Activated CD8-positive, alpha-beta memory T cell treated with anti-CD3 and anti-CD28 coated beads, Interleukin-2, amount 10 ng/mL, durations not matched to agents 7 days and 5 days (primary cell): ENCODE measurements at regions not wholly inside any gene's neighbourhood (a gene's known extent, or its start where the extent isn't known, plus 50 kb on each side); places are given as distances from the start of the nearest gene placed in this dataset.
"Not testable (repeated sequence)": the region's sequence is repeated elsewhere in the genome, so short reads cannot be mapped to it uniquely, and the experiment has no call there.

ENCODE experiments used
- ATAC-seq: fragments of 150-1000 bp; cut with Tn5 transposase; one replicate; pipeline ENCODE4 v1.10.0; 2021; ENCODE audit warnings: moderate library complexity
- CTCF ChIA-PET: fragments of 350-600 bp; sonication (Branson Sonifier 250); formaldehyde crosslinking; loops from one replicate; lab custom pipeline; 2021; ENCODE audit warnings: antibody characterized with exemption; lab: Charles Lee
- DNase-seq: peaks from one replicate; pipeline ENCODE4 v3.0.0-alpha.2; 2020
- H3K27ac Mint-ChIP-seq: one replicate; pipeline ENCODE4 v1.8.0; 2021; ENCODE audit warnings: mild to moderate bottlenecking, mixed read lengths
- H3K27me3 Mint-ChIP-seq: one replicate; pipeline ENCODE4 v1.8.0; 2021; ENCODE audit warnings: mixed read lengths
- H3K36me3 Mint-ChIP-seq: one replicate; pipeline ENCODE4 v1.8.0; 2021; ENCODE audit warnings: mild to moderate bottlenecking, mixed read lengths
- H3K4me1 Mint-ChIP-seq: one replicate; pipeline ENCODE4 v1.8.0; 2021; ENCODE audit warnings: mixed read lengths
- H3K4me3 Mint-ChIP-seq: one replicate; pipeline ENCODE4 v1.8.0; 2021; ENCODE audit warnings: mild to moderate bottlenecking, moderate library complexity, mixed read lengths
- H3K9me3 Mint-ChIP-seq: one replicate; pipeline ENCODE4 v1.8.0; 2022; ENCODE audit warnings: low read depth, mixed read lengths

GRCh38 chr2:35116151-35116550 lies 1239.4 kb upstream of the CRIM1 start:
- Mint-ChIP-seq H3K27ac (no peak overlapping the region), H3K9me3 (no peaks in the 10 kb centered on the region), H3K4me3 (no peak overlapping the region), H3K36me3 (no peaks in the 10 kb centered on the region), H3K27me3 (no peaks in the 10 kb centered on the region), H3K4me1 (no peaks in the 10 kb centered on the region)
- CTCF ChIA-PET: no interaction called here
- ATAC-seq (no peak), DNase-seq (no peak)

- no peaks in the 10 kb centered on the region for H3K27me3 Mint-ChIP-seq
- ATAC-seq: no peak
- no peak overlapping the region for H3K27ac Mint-ChIP-seq
- H3K9me3 Mint-ChIP-seq: no peaks in the 10 kb centered on the region
- no peaks in the 10 kb centered on the region for H3K4me1 Mint-ChIP-seq
- H3K4me3 Mint-ChIP-seq: no peak overlapping the region
- CTCF ChIA-PET: no interaction called here
- H3K36me3 Mint-ChIP-seq: no peaks in the 10 kb centered on the region
- no peak for DNase-seq
Measured at GRCh38 chr2:35114765-35115164, 1240.8 kb upstream of the CRIM1 start.

DNA sequence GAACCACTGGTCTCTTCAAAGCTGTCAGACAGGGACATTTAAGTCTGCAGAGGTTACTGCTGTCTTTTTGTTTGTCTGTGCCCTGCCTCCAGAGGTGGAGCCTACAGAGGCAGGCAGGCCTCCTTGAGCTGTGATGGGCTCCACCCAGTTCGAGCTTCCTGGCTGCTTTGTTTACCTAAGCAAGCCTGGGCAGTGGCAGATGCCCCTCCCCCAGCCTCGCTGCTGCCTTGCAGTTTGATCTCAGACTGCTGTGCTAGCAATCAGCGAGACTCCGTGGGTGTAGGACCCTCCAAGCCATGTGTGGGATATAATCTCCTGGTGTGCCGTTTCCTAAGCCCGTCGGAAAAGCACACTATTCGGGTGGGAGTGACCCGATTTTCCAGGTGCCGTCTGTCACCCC lies 1243.2 kb upstream of the CRIM1 start:
- CTCF ChIA-PET: not testable (repeated sequence)

DNA sequence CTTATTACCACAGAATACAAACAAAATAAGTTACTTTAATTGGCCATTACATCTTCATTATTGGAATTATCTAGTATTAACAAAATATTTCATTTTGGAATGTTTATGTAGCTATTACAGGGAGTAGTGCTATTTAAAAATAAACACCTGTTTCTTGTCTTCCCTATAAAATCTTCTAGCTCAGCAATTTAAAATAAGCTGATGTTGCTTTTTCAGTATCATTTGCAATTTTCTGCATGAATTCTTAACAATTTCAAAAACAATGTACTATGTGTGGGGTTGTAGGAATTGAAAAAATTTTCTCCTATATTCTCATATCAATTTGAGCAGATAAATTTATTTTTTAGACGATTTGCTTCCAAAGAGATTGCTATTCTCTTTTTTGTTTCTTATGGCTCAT lies 1251.3 kb upstream of the CRIM1 start:
- no peaks in the 10 kb centered on the region for H3K27me3 Mint-ChIP-seq
- no peak for DNase-seq
- H3K4me1 Mint-ChIP-seq: no peaks in the 10 kb centered on the region
- CTCF ChIA-PET: no interaction called here
- no peak for ATAC-seq
- no peak overlapping the region for H3K27ac Mint-ChIP-seq
- H3K36me3 Mint-ChIP-seq: no peaks in the 10 kb centered on the region
- no peak overlapping the region for H3K4me3 Mint-ChIP-seq
- no peaks in the 10 kb centered on the region for H3K9me3 Mint-ChIP-seq

More for the DNA sequence above, 1243.2 kb upstream of the CRIM1 start:
- not testable (repeated sequence) for ATAC-seq, H3K36me3 Mint-ChIP-seq, H3K4me1 Mint-ChIP-seq, H3K9me3 Mint-ChIP-seq, H3K4me3 Mint-ChIP-seq, H3K27ac Mint-ChIP-seq, H3K27me3 Mint-ChIP-seq, DNase-seq

DNA sequence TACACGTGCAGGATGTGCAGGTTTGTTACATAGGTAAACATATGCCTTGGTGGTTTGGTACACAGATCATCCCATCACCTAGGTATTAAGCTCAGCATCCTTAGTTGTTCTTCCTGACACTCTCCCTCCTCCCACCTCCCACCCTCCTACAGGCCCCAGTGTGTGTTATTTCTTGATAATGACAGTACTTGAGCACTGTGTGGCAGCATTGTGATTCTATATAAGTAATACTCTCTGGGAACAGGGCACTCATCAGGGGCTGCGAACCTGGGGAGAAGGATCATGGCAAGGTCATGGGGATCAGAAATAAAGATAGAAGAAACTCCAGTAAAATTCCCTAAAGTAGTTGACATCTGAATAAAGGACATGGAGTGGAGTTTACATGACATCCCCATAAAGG lies 1256.2 kb upstream of the CRIM1 start:
- no peak for ATAC-seq
- no peak for DNase-seq
- no peak overlapping the region for H3K4me3 Mint-ChIP-seq
- H3K36me3 Mint-ChIP-seq: no peaks in the 10 kb centered on the region
- H3K27me3 Mint-ChIP-seq: no peaks in the 10 kb centered on the region
- H3K4me1 Mint-ChIP-seq: no peaks in the 10 kb centered on the region
- no peaks in the 10 kb centered on the region for H3K9me3 Mint-ChIP-seq
- H3K27ac Mint-ChIP-seq: no peak overlapping the region
- CTCF ChIA-PET: no interaction called here

- no peaks in the 10 kb centered on the region for H3K4me1 Mint-ChIP-seq
- ATAC-seq: no peak
- peaks cover 2% of the 10 kb centered on the region for H3K9me3 Mint-ChIP-seq
Measured at GRCh38 chr2:35082072-35082471, 1273.5 kb upstream of the CRIM1 start.

GRCh38 chr2:35081622-35082015 lies 1274.0 kb upstream of the CRIM1 start:
- Mint-ChIP-seq H3K27me3 (no peaks in the 10 kb centered on the region), H3K36me3 (no peaks in the 10 kb centered on the region), H3K4me3 (no peak overlapping the region), H3K4me1 (no peaks in the 10 kb centered on the region), H3K9me3 (peaks cover 2% of the 10 kb centered on the region), H3K27ac (no peak overlapping the region)
- no peak for DNase-seq
- no peak for ATAC-seq
- CTCF ChIA-PET: no interaction called here

More at GRCh38 chr2:35082072-35082471, 1273.5 kb upstream of the CRIM1 start:
- Mint-ChIP-seq H3K27ac (no peak overlapping the region), H3K27me3 (no peaks in the 10 kb centered on the region), H3K4me3 (no peak overlapping the region), H3K36me3 (no peaks in the 10 kb centered on the region)
- CTCF ChIA-PET: no interaction called here
- no peak for DNase-seq

GRCh38 chr2:35081001-35081621 lies 1274.5 kb upstream of the CRIM1 start:
- CTCF ChIA-PET: no interaction called here
- DNase-seq: no peak
- peaks cover 2% of the 10 kb centered on the region for H3K9me3 Mint-ChIP-seq
- H3K36me3 Mint-ChIP-seq: no peaks in the 10 kb centered on the region
- no peaks in the 10 kb centered on the region for H3K4me1 Mint-ChIP-seq
- H3K27me3 Mint-ChIP-seq: no peaks in the 10 kb centered on the region
- no peak overlapping the region for H3K4me3 Mint-ChIP-seq
- no peak overlapping the region for H3K27ac Mint-ChIP-seq
- no peak for ATAC-seq

- no peak overlapping the region for H3K27ac Mint-ChIP-seq
- no peaks in the 10 kb centered on the region for H3K36me3 Mint-ChIP-seq
- CTCF ChIA-PET: no interaction called here
- no peaks in the 10 kb centered on the region for H3K27me3 Mint-ChIP-seq
- no peak overlapping the region for H3K4me3 Mint-ChIP-seq
- no peaks in the 10 kb centered on the region for H3K4me1 Mint-ChIP-seq
- no peak for ATAC-seq
- peaks cover 2% of the 10 kb centered on the region for H3K9me3 Mint-ChIP-seq
- DNase-seq: no peak
Measured at GRCh38 chr2:35080231-35080910, 1275.2 kb upstream of the CRIM1 start.

DNA sequence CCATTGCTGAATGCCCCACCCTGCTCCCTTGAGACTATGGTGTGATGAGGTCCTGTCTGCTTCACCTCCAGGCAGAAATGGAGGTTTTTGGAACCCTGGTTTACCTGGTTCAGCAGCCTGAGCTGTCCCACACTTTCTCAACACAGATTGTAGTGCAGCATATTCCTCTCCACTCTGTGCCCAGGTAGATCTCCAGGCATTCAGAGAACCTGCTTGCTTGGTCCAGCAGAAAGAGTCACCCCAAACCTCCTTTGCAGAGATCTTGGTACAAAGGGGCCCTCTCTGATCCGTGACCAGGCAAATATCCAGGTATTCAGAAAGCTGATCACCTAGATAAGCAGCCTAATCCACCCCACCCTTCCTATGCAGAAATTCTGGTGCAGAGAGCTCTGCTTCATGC lies 1288.2 kb upstream of the CRIM1 start:
- ATAC-seq (no peak), DNase-seq (no peak)
- Mint-ChIP-seq H3K9me3 (peaks cover 8% of the 10 kb centered on the region), H3K4me3 (no peak overlapping the region), H3K27me3 (no peaks in the 10 kb centered on the region), H3K36me3 (no peaks in the 10 kb centered on the region), H3K27ac (no peak overlapping the region), H3K4me1 (no peaks in the 10 kb centered on the region)
- CTCF ChIA-PET: no interaction called here

- CTCF ChIA-PET: no interaction called here
- no peak for ATAC-seq
- Mint-ChIP-seq H3K27me3 (no peaks in the 10 kb centered on the region), H3K27ac (no peak overlapping the region), H3K9me3 (peaks cover 5% of the 10 kb centered on the region), H3K4me1 (no peaks in the 10 kb centered on the region), H3K4me3 (no peak overlapping the region), H3K36me3 (no peaks in the 10 kb centered on the region)
- DNase-seq: no peak
Measured at GRCh38 chr2:35063836-35064235, 1291.7 kb upstream of the CRIM1 start.

- Mint-ChIP-seq H3K4me1 (no peaks in the 10 kb centered on the region), H3K9me3 (peaks cover 10% of the 10 kb centered on the region), H3K27me3 (no peaks in the 10 kb centered on the region), H3K4me3 (no peak overlapping the region), H3K27ac (no peak overlapping the region), H3K36me3 (no peaks in the 10 kb centered on the region)
- DNase-seq (no peak), ATAC-seq (no peak)
- CTCF ChIA-PET: no interaction called here
Measured at GRCh38 chr2:35035883-35036282, 1319.7 kb upstream of the CRIM1 start.

- no peak overlapping the region for H3K4me3 Mint-ChIP-seq
- no peak for ATAC-seq
- CTCF ChIA-PET: no interaction called here
Measured at GRCh38 chr2:35033748-35034147, 1321.8 kb upstream of the CRIM1 start.

DNA sequence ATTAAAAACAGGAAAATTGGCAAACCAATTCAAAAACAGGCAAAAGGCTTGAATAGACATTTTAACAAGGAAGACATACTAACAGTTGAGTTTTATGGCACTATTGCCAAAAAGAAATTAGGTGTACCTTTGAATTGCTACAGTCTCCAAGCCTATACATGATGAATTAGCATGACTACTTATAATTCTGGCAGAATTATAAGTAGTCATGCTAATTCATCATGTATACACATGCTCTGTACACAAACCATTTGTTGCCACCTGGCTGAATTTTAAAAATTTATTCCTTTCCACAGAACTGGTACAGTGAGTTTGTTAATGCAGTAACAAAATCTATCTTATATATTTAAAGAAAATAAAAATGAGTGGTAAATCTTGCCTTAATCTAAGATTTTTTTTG lies 1332.0 kb upstream of the CRIM1 start:
- no peak for DNase-seq

More at GRCh38 chr2:35033748-35034147, 1321.8 kb upstream of the CRIM1 start:
- no peak for DNase-seq
- Mint-ChIP-seq H3K4me1 (no peaks in the 10 kb centered on the region), H3K27me3 (no peaks in the 10 kb centered on the region), H3K27ac (no peak overlapping the region), H3K36me3 (no peaks in the 10 kb centered on the region), H3K9me3 (peaks cover 10% of the 10 kb centered on the region)

More for the DNA sequence above, 1332.0 kb upstream of the CRIM1 start:
- no peaks in the 10 kb centered on the region for H3K36me3 Mint-ChIP-seq
- CTCF ChIA-PET: no interaction called here
- H3K27ac Mint-ChIP-seq: no peak overlapping the region
- H3K9me3 Mint-ChIP-seq: peaks cover 5% of the 10 kb centered on the region
- ATAC-seq: no peak
- no peaks in the 10 kb centered on the region for H3K27me3 Mint-ChIP-seq
- no peak overlapping the region for H3K4me3 Mint-ChIP-seq
- no peaks in the 10 kb centered on the region for H3K4me1 Mint-ChIP-seq
